Trophoblast cell (in vitro differentiated cells and primary cell): ENCODE measurements at regions not wholly inside any gene's neighbourhood (a gene's known extent, or its start where the extent isn't known, plus 50 kb on each side); places are given as distances from the start of the nearest gene placed in this dataset.

Source experiments
- DNase-seq, 2 donors: peaks; one replicate each; pipeline ENCODE4 v3.0.0-alpha.2; 2016
- H2AFZ ChIP-seq: 2 replicates; pipeline ENCODE4 v1.6.1; 2013; ENCODE audit warnings: low read length, moderate library complexity, mild to moderate bottlenecking; ENCODE audit not compliant: insufficient read depth, poor library complexity
- H2AK5ac ChIP-seq: 2 replicates; pipeline ENCODE4 v1.6.1; 2013; ENCODE audit warnings: mild to moderate bottlenecking, low read length
- H2BK120ac ChIP-seq: 2 replicates; pipeline ENCODE4 v1.6.1; 2013; ENCODE audit warnings: low read length, mild to moderate bottlenecking, moderate library complexity; ENCODE audit not compliant: insufficient read depth, poor library complexity
- H2BK12ac ChIP-seq: 2 replicates; pipeline ENCODE4 v1.6.1; 2013; ENCODE audit warnings: mild to moderate bottlenecking, low read length, moderate library complexity
- H2BK5ac ChIP-seq: 2 replicates; pipeline ENCODE4 v1.6.1; 2013; ENCODE audit warnings: low read length, low read depth, moderate library complexity, mild to moderate bottlenecking; ENCODE audit not compliant: poor library complexity
- H3K14ac ChIP-seq: 2 replicates; pipeline ENCODE4 v1.6.1; 2013; ENCODE audit warnings: mild to moderate bottlenecking, low read length
- H3K18ac ChIP-seq: 2 replicates; pipeline ENCODE4 v1.6.1; 2013; ENCODE audit warnings: mild to moderate bottlenecking, low read length
- H3K23ac ChIP-seq: 2 replicates; pipeline ENCODE4 v1.6.1; 2013; ENCODE audit warnings: low read length
- H3K27ac ChIP-seq: 2 replicates; pipeline ENCODE4 v1.5.1; 2013; ENCODE audit warnings: low read depth, mild to moderate bottlenecking, inconsistent platforms, low read length, moderate library complexity
- H3K27me3 ChIP-seq: 2 replicates; pipeline ENCODE4 v1.6.1; 2013; ENCODE audit warnings: inconsistent platforms, mild to moderate bottlenecking, low read length, moderate library complexity; ENCODE audit not compliant: insufficient read depth
- H3K36me3 ChIP-seq, 2 experiments: 1 replicate in 1 of 2; 2 replicates in 1 of 2; pipeline ENCODE4 v1.6.1; 2013; ENCODE audit warnings: low read length in 2 of 2, mild to moderate bottlenecking in 2 of 2, moderate library complexity in 1 of 2; ENCODE audit not compliant: insufficient read depth in 2 of 2, control insufficient read depth in 1 of 2
- H3K4ac ChIP-seq: 2 replicates; pipeline ENCODE4 v1.6.1; 2013; ENCODE audit warnings: low read depth, mild to moderate bottlenecking, low read length, moderate library complexity
- H3K4me1 ChIP-seq, 2 experiments: 1 replicate in 1 of 2; 2 replicates in 1 of 2; pipeline ENCODE4 v1.6.1; 2013; ENCODE audit warnings: low read length in 2 of 2, mild to moderate bottlenecking in 2 of 2, moderate library complexity in 1 of 2; ENCODE audit not compliant: insufficient read depth in 2 of 2, control insufficient read depth in 1 of 2
- H3K4me2 ChIP-seq: 2 replicates; pipeline ENCODE4 v1.6.1; 2013; ENCODE audit warnings: inconsistent platforms, mild to moderate bottlenecking, low read length, moderate library complexity
- H3K4me3 ChIP-seq: 2 replicates; pipeline ENCODE4 v1.5.1; 2013; ENCODE audit warnings: mild to moderate bottlenecking, low read depth, low read length, inconsistent platforms
- H3K79me1 ChIP-seq: one replicate; pipeline ENCODE4 v1.6.1; 2013; ENCODE audit warnings: low read length
- H3K79me2 ChIP-seq: 2 replicates; pipeline ENCODE4 v1.6.1; 2013; ENCODE audit warnings: low read length, mild to moderate bottlenecking; ENCODE audit not compliant: control insufficient read depth, insufficient read depth, poor library complexity
- H3K9ac ChIP-seq: 2 replicates; pipeline ENCODE4 v1.6.1; 2013; ENCODE audit warnings: mild to moderate bottlenecking, low read length
- H3K9me3 ChIP-seq: 2 replicates; pipeline ENCODE4 v1.6.1; 2013; ENCODE audit warnings: low read depth, mild to moderate bottlenecking, control low read depth, inconsistent platforms, low read length; ENCODE audit not compliant: insufficient read depth
- H4K12ac ChIP-seq: 2 replicates; pipeline ENCODE4 v1.6.1; 2013; ENCODE audit warnings: low read depth, mild to moderate bottlenecking, low read length, moderate library complexity
- H4K8ac ChIP-seq: 2 replicates; pipeline ENCODE4 v1.6.1; 2013; ENCODE audit warnings: low read depth, mild to moderate bottlenecking, low read length, moderate library complexity
- H4K91ac ChIP-seq: one replicate; pipeline ENCODE4 v1.6.1; 2013; ENCODE audit warnings: low read depth, mild to moderate bottlenecking, low read length, moderate library complexity
- WGBS: extraction: QIAGEN DNeasy Blood & Tissue Kit; methylation state at CpG from one replicate; pipeline ENCODE4 v1.1.7; 2013; ENCODE audit warnings: missing lambda C conversion rate; ENCODE audit not compliant: insufficient read length, insufficient coverage; ENCODE audit errors: extremely low coverage; 5-methylcytosine and 5-hydroxymethylcytosine counted together

GRCh38 chr15:35671981-35672380 is 126.0 kb upstream of the DPH6 start:
- Histone ChIP-seq H3K36me3 (no peaks in the 10 kb centered on the region), H3K27me3 (no peaks in the 10 kb centered on the region), H3K79me2 (no peaks in the 10 kb centered on the region), H3K27ac (no peak overlapping the region), H3K79me1 (peaks cover 6% of the 10 kb centered on the region), H4K91ac (no peak overlapping the region), H3K4ac (no peak overlapping the region), H4K8ac (no peak overlapping the region), H3K4me3 (no peak overlapping the region), H3K4me1 (peaks cover 8 to 12% of the 10 kb centered on the region in 2 experiments), H3K23ac (no peak overlapping the region), H2AFZ (no peak overlapping the region), H3K9ac (no peak overlapping the region), H3K14ac (no peak overlapping the region), H3K4me2 (no peak overlapping the region), H2BK12ac (no peak overlapping the region), H2BK5ac (no peak overlapping the region), H4K12ac (no peak overlapping the region), H3K9me3 (no peaks in the 10 kb centered on the region), H2BK120ac (no peak overlapping the region), H2AK5ac (no peak overlapping the region), H3K18ac (no peak overlapping the region)
- DNase-seq, result no peak
- no CpG with 5 or more reads among the region's 1 CpG for WGBS

GRCh38 chr15:35673093-35673684 is 127.2 kb upstream of the DPH6 start:
- H3K27ac ChIP-seq, result peak overlapping the region; percentile 2
- H2BK12ac ChIP-seq, result no peak overlapping the region
- H3K4ac ChIP-seq, result no peak overlapping the region
- H3K9ac ChIP-seq, result no peak overlapping the region
- H3K27me3 ChIP-seq, result no peaks in the 10 kb centered on the region
- H3K79me1 ChIP-seq, result peaks cover 5% of the 10 kb centered on the region
- no peaks in the 10 kb centered on the region for H3K36me3 ChIP-seq
- no peak overlapping the region for H3K4me2 ChIP-seq
- no peak overlapping the region for H2AFZ ChIP-seq
- H2AK5ac ChIP-seq, result no peak overlapping the region
- peak overlapping the region; percentile 17 for H2BK120ac ChIP-seq
- no CpG with 5 or more reads among the region's 9 CpGs for WGBS
- H3K79me2 ChIP-seq, result no peaks in the 10 kb centered on the region
- no peak for DNase-seq
- H3K4me3 ChIP-seq, result no peak overlapping the region
- H4K91ac ChIP-seq, result peak overlapping the region; percentile 64
- H3K23ac ChIP-seq, result no peak overlapping the region
- no peak overlapping the region for H4K12ac ChIP-seq
- H3K9me3 ChIP-seq, result no peaks in the 10 kb centered on the region
- no peak overlapping the region for H2BK5ac ChIP-seq
- peak overlapping the region; percentile 20 for H4K8ac ChIP-seq
- no peak overlapping the region for H3K14ac ChIP-seq
- H3K4me1 ChIP-seq, result peaks cover 8 to 12% of the 10 kb centered on the region in 2 experiments
- no peak overlapping the region for H3K18ac ChIP-seq

GRCh38 chr15:35674873-35675781 is 129.2 kb upstream of the DPH6 start:
- no peak overlapping the region for H4K91ac ChIP-seq

GRCh38 chr15:35678774-35679173 is 132.8 kb upstream of the DPH6 start:
- Histone ChIP-seq H3K9ac (no peak overlapping the region), H4K12ac (no peak overlapping the region), H3K4me2 (no peak overlapping the region), H2AFZ (no peak overlapping the region), H3K9me3 (no peaks in the 10 kb centered on the region), H3K4ac (no peak overlapping the region), H3K79me2 (no peaks in the 10 kb centered on the region), H2AK5ac (no peak overlapping the region), H2BK12ac (no peak overlapping the region), H3K4me3 (no peak overlapping the region), H2BK120ac (no peak overlapping the region), H4K91ac (no peak overlapping the region), H4K8ac (no peak overlapping the region), H3K27ac (no peak overlapping the region), H3K79me1 (no peaks in the 10 kb centered on the region), H3K36me3 (no peaks in the 10 kb centered on the region), H3K18ac (no peak overlapping the region), H3K23ac (no peak overlapping the region), H3K4me1 (no peaks in the 10 kb centered on the region), H3K27me3 (no peaks in the 10 kb centered on the region), H3K14ac (no peak overlapping the region), H2BK5ac (no peak overlapping the region)
- WGBS, result no CpG with 5 or more reads among the region's 2 CpGs
- DNase-seq, result no peak

More at GRCh38 chr15:35674873-35675781, 129.2 kb upstream of the DPH6 start:
- WGBS, result no CpG with 5 or more reads among the region's 8 CpGs
- H2BK12ac ChIP-seq, result no peak overlapping the region
- H3K79me2 ChIP-seq, result no peaks in the 10 kb centered on the region
- H3K18ac ChIP-seq, result no peak overlapping the region
- H3K36me3 ChIP-seq, result no peaks in the 10 kb centered on the region
- H3K4me1 ChIP-seq, result peaks cover 4 to 6% of the 10 kb centered on the region in 2 experiments
- DNase-seq, result no peak
- H3K14ac ChIP-seq, result no peak overlapping the region
- no peak overlapping the region for H3K4me3 ChIP-seq
- H2BK5ac ChIP-seq, result no peak overlapping the region
- H4K8ac ChIP-seq, result no peak overlapping the region
- peak overlapping the region; percentile 63 for H2AFZ ChIP-seq
- no peak overlapping the region for H3K9ac ChIP-seq
- peaks cover 1% of the 10 kb centered on the region for H3K79me1 ChIP-seq
- no peak overlapping the region for H4K12ac ChIP-seq
- no peak overlapping the region for H3K4ac ChIP-seq
- no peak overlapping the region for H3K4me2 ChIP-seq
- H2BK120ac ChIP-seq, result no peak overlapping the region
- no peak overlapping the region for H2AK5ac ChIP-seq
- H3K9me3 ChIP-seq, result no peaks in the 10 kb centered on the region
- H3K27ac ChIP-seq, result no peak overlapping the region
- no peaks in the 10 kb centered on the region for H3K27me3 ChIP-seq
- no peak overlapping the region for H3K23ac ChIP-seq
